ENCODE measurements at regions not wholly inside any gene's neighbourhood (a gene's known extent, or its start where the extent isn't known, plus 50 kb on each side); places are given as distances from the start of the nearest gene placed in this dataset.
A peak's percentile ranks its signal among the peaks of the same experiment; 100 is the strongest.

DNA sequence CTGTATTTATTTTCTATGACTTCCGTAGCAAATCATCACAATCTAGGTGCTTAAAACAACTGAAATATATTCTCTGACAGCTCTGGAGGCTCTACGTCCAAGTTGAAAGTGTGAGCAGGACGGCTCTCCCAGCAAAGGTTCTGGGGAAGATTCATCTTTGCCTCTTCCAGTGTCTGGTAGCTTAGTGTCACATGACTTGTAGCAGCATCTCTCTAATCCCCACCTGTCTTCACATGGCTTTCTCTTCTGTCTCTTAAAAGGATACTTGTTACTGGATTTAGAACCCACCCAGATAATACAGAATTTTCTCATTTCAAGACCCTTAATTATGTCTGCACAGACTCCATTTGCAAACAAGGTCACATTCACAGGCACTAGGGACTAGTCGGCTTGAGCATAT lies 687.7 kb upstream of the RBFOX1 start:
- H3K27ac ChIP-seq = no peak overlapping the region
- TF ChIP-seq, protein P1, sequence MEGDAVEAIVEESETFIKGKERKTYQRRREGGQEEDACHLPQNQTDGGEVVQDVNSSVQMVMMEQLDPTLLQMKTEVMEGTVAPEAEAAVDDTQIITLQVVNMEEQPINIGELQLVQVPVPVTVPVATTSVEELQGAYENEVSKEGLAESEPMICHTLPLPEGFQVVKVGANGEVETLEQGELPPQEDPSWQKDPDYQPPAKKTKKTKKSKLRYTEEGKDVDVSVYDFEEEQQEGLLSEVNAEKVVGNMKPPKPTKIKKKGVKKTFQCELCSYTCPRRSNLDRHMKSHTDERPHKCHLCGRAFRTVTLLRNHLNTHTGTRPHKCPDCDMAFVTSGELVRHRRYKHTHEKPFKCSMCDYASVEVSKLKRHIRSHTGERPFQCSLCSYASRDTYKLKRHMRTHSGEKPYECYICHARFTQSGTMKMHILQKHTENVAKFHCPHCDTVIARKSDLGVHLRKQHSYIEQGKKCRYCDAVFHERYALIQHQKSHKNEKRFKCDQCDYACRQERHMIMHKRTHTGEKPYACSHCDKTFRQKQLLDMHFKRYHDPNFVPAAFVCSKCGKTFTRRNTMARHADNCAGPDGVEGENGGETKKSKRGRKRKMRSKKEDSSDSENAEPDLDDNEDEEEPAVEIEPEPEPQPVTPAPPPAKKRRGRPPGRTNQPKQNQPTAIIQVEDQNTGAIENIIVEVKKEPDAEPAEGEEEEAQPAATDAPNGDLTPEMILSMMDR (IDR thresholded peaks at IDR 0.05) = no peak
- no peak for TF ChIP-seq POLR2AphosphoS5 (IDR thresholded peaks at IDR 0.05)
- TF ChIP-seq EP300 (IDR thresholded peaks at IDR 0.05) = no peak
- no peak for TF ChIP-seq POLR2A (IDR thresholded peaks at IDR 0.05)
- no peaks in the 10 kb centered on the region for H3K9me3 ChIP-seq
- no peaks in the 10 kb centered on the region for H3K4me1 ChIP-seq
- DNase-seq (no peak), ATAC-seq (ENCODE audit: low FRiP score in 2 of 2) (no peak)
- no peaks in the 10 kb centered on the region for H3K36me3 ChIP-seq
- peaks cover 0 to 4% (median 0%) of the 10 kb centered on the region in 4 donors for H3K27me3 ChIP-seq
- WGBS, 2 donors = 64 to 66% methylated on average over 4 of the region's 4 CpGs
- no peak overlapping the region for H3K4me3 ChIP-seq

- no peak for DNase-seq
- WGBS, 2 donors = 28% methylated on average over 5 of the region's 5 CpGs
- Histone ChIP-seq H3K27ac (no peak overlapping the region), H3K4me1 (no peaks in the 10 kb centered on the region), H3K36me3 (no peaks in the 10 kb centered on the region), H3K4me3 (no peak overlapping the region), H3K9me3 (no peaks in the 10 kb centered on the region), H3K27me3 (peaks cover 0 to 4% (median 0%) of the 10 kb centered on the region in 4 donors)
- TF ChIP-seq, protein P1 (IDR thresholded peaks at IDR 0.05) = peak; percentile 50 to 84 (median 74)
- TF ChIP-seq POLR2AphosphoS5 (IDR thresholded peaks at IDR 0.05) = no peak
- ATAC-seq (ENCODE audit: low FRiP score in 2 of 2) = peak in 1 of 2 donors; percentile 61
Observed at GRCh38 chr16:6643080-6643686, 689.5 kb upstream of the RBFOX1 start.

DNA sequence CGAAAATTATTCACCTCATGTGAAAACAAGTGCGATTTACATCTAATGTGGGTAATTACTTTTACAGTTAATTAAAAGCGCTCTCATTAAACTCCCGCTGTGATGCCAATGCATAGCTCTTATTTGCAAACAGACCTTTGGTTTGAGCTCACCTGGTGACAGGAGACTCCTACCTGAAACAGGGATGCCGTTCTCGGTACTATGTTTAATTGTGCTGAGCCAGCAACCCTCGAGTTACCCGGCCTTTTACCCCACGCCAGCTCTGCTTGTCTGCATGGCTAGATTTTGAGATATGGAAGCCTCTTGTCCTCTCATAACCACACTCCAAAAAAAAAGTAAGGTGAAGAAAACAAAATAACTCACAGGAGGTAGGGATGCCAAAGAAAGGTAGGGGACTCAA lies 690.4 kb upstream of the RBFOX1 start:
- DNase-seq (no peak), ATAC-seq (ENCODE audit: low FRiP score in 2 of 2) (no peak)
- no peak overlapping the region for H3K27ac ChIP-seq
- no peaks in the 10 kb centered on the region for H3K36me3 ChIP-seq
- H3K4me1 ChIP-seq = no peaks in the 10 kb centered on the region
- peaks cover 0 to 4% (median 0%) of the 10 kb centered on the region in 4 donors for H3K27me3 ChIP-seq
- TF ChIP-seq POLR2A (IDR thresholded peaks at IDR 0.05) (no peak), EP300 (IDR thresholded peaks at IDR 0.05) (no peak), POLR2AphosphoS5 (IDR thresholded peaks at IDR 0.05) (no peak)
- TF ChIP-seq, protein P1 (IDR thresholded peaks at IDR 0.05) = no peak
- no peaks in the 10 kb centered on the region for H3K9me3 ChIP-seq
- no peak overlapping the region for H3K4me3 ChIP-seq
- 17% methylated on average over 9 of the region's 9 CpGs for whole genome bisulfite sequencing, 2 donors

DNA sequence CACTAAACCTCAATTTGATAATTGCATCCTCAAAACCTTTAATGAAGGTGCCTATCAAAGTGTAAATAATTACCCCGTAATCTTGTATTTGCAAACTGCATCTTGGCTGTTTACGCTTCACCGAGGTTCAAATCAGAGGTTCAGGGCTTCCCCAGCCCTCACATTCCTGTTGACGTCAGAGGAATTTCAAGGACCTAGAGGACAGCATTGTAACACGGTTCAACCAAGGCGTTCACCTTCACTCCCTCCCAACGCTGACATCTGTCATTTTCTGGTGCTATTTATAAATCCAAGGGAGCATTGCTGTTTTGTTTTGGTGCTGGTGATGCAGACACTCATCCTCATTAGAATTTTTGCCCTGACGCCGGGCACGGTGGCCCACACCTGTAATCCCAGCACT lies 691.6 kb upstream of the RBFOX1 start:
- no peak for TF ChIP-seq POLR2AphosphoS5 (IDR thresholded peaks at IDR 0.05)
- no peak for TF ChIP-seq EP300 (IDR thresholded peaks at IDR 0.05)
- TF ChIP-seq POLR2A (IDR thresholded peaks at IDR 0.05) = no peak
- TF ChIP-seq, protein P1 (IDR thresholded peaks at IDR 0.05) = no peak
- Histone ChIP-seq H3K27ac (no peak overlapping the region), H3K4me3 (no peak overlapping the region), H3K4me1 (no peaks in the 10 kb centered on the region), H3K9me3 (no peaks in the 10 kb centered on the region), H3K27me3 (peaks cover 0 to 4% (median 0%) of the 10 kb centered on the region in 4 donors), H3K36me3 (no peaks in the 10 kb centered on the region)
- DNase-seq (no peak), ATAC-seq (ENCODE audit: low FRiP score in 2 of 2) (no peak)
- WGBS, 2 donors = 67 to 68% methylated on average over 10 of the region's 10 CpGs

DNA sequence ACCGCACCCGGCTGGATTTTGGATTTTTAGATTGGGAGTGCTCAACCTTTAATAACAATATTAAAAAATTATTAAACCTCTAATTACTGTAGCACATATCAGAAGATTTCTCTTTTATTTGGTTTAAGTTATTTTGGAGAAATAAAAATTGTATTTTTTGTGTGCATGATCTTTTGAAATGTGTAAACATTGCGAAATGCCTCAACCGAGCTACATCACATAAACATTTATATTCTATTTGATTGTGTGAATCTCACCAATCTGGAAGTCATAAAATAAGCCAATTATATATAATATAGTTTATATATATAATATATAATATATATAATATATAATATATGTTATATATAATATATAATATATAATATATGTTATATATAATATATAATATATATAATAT lies 696.2 kb upstream of the RBFOX1 start:
- Histone ChIP-seq H3K4me1 (no peaks in the 10 kb centered on the region), H3K27ac (no peak overlapping the region), H3K27me3 (no peaks in the 10 kb centered on the region), H3K9me3 (no peaks in the 10 kb centered on the region), H3K36me3 (no peaks in the 10 kb centered on the region), H3K4me3 (no peak overlapping the region)
- DNase-seq (no peak), ATAC-seq (ENCODE audit: low FRiP score in 2 of 2) (no peak)
- TF ChIP-seq, protein P1 (IDR thresholded peaks at IDR 0.05) = no peak
- TF ChIP-seq EP300 (IDR thresholded peaks at IDR 0.05) = no peak
- TF ChIP-seq POLR2AphosphoS5 (IDR thresholded peaks at IDR 0.05) = no peak
- no peak for TF ChIP-seq POLR2A (IDR thresholded peaks at IDR 0.05)
- WGBS, 2 donors = 89 to 90% methylated on average over 4 of the region's 4 CpGs
